ENCODE measurements at regions not wholly inside any gene's neighbourhood (a gene's known extent, or its start where the extent isn't known, plus 50 kb on each side); places are given as distances from the start of the nearest gene placed in this dataset.

DNA sequence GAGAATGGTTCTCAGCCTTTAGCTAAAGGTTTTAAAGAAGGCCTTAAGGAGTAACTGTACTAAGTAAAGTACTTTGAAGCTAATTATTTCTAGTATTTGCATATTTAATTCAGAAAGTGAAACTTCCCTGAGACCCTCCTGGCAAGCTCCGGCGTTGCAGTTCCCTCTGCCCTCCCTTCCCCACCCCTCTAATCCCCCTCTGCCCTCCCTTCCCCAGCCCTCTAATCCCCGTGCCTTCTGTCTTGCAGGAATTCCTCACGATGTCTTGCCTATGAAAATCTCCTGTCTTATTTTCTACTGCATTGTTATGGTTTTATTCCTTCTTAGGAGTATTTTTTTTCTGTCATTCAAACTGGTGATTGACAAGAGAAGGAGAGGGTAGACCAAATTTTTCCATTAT, 236.9 kb downstream of the COL4A1 start:
- TF ChIP-seq POLR2AphosphoS5 (IDR thresholded peaks at IDR 0.05; ENCODE audit: insufficient read depth in 1 of 2, low read depth in 1 of 2) (no peak), POLR2A (IDR thresholded peaks at IDR 0.05) (no peak)
- TF ChIP-seq, protein P1, sequence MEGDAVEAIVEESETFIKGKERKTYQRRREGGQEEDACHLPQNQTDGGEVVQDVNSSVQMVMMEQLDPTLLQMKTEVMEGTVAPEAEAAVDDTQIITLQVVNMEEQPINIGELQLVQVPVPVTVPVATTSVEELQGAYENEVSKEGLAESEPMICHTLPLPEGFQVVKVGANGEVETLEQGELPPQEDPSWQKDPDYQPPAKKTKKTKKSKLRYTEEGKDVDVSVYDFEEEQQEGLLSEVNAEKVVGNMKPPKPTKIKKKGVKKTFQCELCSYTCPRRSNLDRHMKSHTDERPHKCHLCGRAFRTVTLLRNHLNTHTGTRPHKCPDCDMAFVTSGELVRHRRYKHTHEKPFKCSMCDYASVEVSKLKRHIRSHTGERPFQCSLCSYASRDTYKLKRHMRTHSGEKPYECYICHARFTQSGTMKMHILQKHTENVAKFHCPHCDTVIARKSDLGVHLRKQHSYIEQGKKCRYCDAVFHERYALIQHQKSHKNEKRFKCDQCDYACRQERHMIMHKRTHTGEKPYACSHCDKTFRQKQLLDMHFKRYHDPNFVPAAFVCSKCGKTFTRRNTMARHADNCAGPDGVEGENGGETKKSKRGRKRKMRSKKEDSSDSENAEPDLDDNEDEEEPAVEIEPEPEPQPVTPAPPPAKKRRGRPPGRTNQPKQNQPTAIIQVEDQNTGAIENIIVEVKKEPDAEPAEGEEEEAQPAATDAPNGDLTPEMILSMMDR (IDR thresholded peaks at IDR 0.05), result no peak

All from vagina (tissue), 2 donors.